22Rv1 (cell line): ENCODE measurements at regions not wholly inside any gene's neighbourhood (a gene's known extent, or its start where the extent isn't known, plus 50 kb on each side); places are given as distances from the start of the nearest gene placed in this dataset.

Source experiments
- CTCF ChIP-seq: fragments of 450-650 bp; IDR thresholded peaks from 2 replicates; pipeline ENCODE4 v1.5.1; 2017; ENCODE audit warnings: mild to moderate bottlenecking
- ZFX ChIP-seq: fragments of 450-650 bp; IDR thresholded peaks from 2 replicates; pipeline ENCODE4 v1.6.1; 2017; ENCODE audit warnings: antibody characterized with exemption, borderline replicate concordance

GRCh38 chr7:23889566-23889965, 179.5 kb downstream of the STK31 start:
- TF ChIP-seq CTCF (no peak), ZFX (no peak)
